Keratinocyte (primary cell): ENCODE measurements at regions not wholly inside any gene's neighbourhood (a gene's known extent, or its start where the extent isn't known, plus 50 kb on each side); places are given as distances from the start of the nearest gene placed in this dataset.

Experiments
- DNase-seq: peaks from one replicate; pipeline ENCODE4 v3.0.0-alpha.2; 2011; ENCODE audit warnings: low read depth, missing footprints, low spot score
- FAIRE-seq: peaks from 2 replicates; lab custom pipeline; 2011; peaks lifted over from hg19 to GRCh38; lab: Jason Lieb, UNC
- H2AFZ ChIP-seq: 2 replicates; pipeline ENCODE4 v1.6.0; 2012; ENCODE audit warnings: low read length, control low read depth, inconsistent platforms; ENCODE audit not compliant: control insufficient read depth
- H3K27ac ChIP-seq: 2 replicates; pipeline ENCODE4 v1.5.1; 2011; ENCODE audit warnings: low read length; ENCODE audit not compliant: control insufficient read depth, insufficient read depth
- H3K27me3 ChIP-seq: 3 replicates; pipeline ENCODE4 v1.6.0; 2011; ENCODE audit warnings: low read length; ENCODE audit not compliant: control insufficient read depth, insufficient read depth; ENCODE audit errors: extremely low read depth
- H3K36me3 ChIP-seq, 2 experiments: 2 replicates in 1 of 2; 3 replicates in 1 of 2; pipeline ENCODE4 v1.5.1; 2011; ENCODE audit warnings: low read length in 2 of 2, mild to moderate bottlenecking in 1 of 2; ENCODE audit not compliant: control insufficient read depth in 2 of 2, insufficient read depth in 2 of 2; ENCODE audit errors: extremely low read depth in 1 of 2
- H3K4me1 ChIP-seq: 3 replicates; pipeline ENCODE4 v1.5.1; 2011; ENCODE audit warnings: low read length; ENCODE audit not compliant: control insufficient read depth, insufficient read depth; ENCODE audit errors: extremely low read depth
- H3K4me2 ChIP-seq: 3 replicates; pipeline ENCODE4 v1.6.0; 2011; ENCODE audit warnings: low read depth, low read length; ENCODE audit not compliant: control insufficient read depth, insufficient read depth; ENCODE audit errors: extremely low read depth
- H3K4me3 ChIP-seq, 3 experiments: fragments of 200-600 bp in 1 of 3; sonication (generic) in 1 of 3; 2 replicates in 2 of 3; 3 replicates in 1 of 3; pipeline ENCODE4 v1.5.1; 2011 to 2016; ENCODE audit warnings: low read length in 3 of 3, mild to moderate bottlenecking in 3 of 3, control low read depth in 2 of 3, inconsistent platforms in 1 of 3, low read depth in 1 of 3, mixed read lengths in 1 of 3, mixed run types in 1 of 3, moderate library complexity in 1 of 3; ENCODE audit not compliant: control insufficient read depth in 2 of 3, insufficient read depth in 2 of 3; ENCODE audit errors: extremely low read depth in 1 of 3
- H3K79me2 ChIP-seq: 2 replicates; pipeline ENCODE4 v1.6.0; 2012; ENCODE audit warnings: low read length; ENCODE audit not compliant: control insufficient read depth, insufficient read depth
- H3K9ac ChIP-seq: 3 replicates; pipeline ENCODE4 v1.6.0; 2011; ENCODE audit warnings: low read length; ENCODE audit not compliant: control insufficient read depth, insufficient read depth; ENCODE audit errors: extremely low read depth
- H3K9me1 ChIP-seq: 3 replicates; pipeline ENCODE4 v1.6.0; 2011; ENCODE audit warnings: low read length; ENCODE audit not compliant: control insufficient read depth, insufficient read depth; ENCODE audit errors: extremely low read depth
- H3K9me3 ChIP-seq: 2 replicates; pipeline ENCODE4 v1.5.1; 2012; ENCODE audit warnings: low read depth, low read length; ENCODE audit not compliant: control insufficient read depth
- H4K20me1 ChIP-seq: 3 replicates; pipeline ENCODE4 v1.6.0; 2011; ENCODE audit warnings: low read length; ENCODE audit not compliant: control insufficient read depth, insufficient read depth; ENCODE audit errors: extremely low read depth
- CTCF ChIP-seq, 3 experiments: IDR thresholded peaks in 1 of 3; conservative IDR thresholded peaks in 1 of 3; optimal IDR thresholded peaks in 1 of 3; 2 replicates in 2 of 3; 3 replicates in 1 of 3; pipeline versions ENCODE3 to v1.5.1; 2011; ENCODE audit warnings: low read length in 3 of 3, mild to moderate bottlenecking in 3 of 3, moderate library complexity in 2 of 3, control low read depth in 1 of 3, inconsistent platforms in 1 of 3; ENCODE audit not compliant: insufficient read depth in 2 of 3; ENCODE audit errors: extremely low read depth in 1 of 3
- EZH2 ChIP-seq: IDR thresholded peaks from one replicate; pipeline ENCODE4 v1.6.1; 2012; ENCODE audit warnings: inconsistent platforms, mild to moderate bottlenecking, low read length, moderate library complexity
- dilution Hi-C: fragments of 300-500 bp; cut with MboI; formaldehyde crosslinking; loops from one replicate; pipeline ENCODE4 v1.7.0; 2020; ENCODE audit warnings: low sequenced_read_pairs; ENCODE audit not compliant: extremely low pct_ligation_motif_present

GRCh38 chr7:84546403-84546802 is 351.8 kb upstream of the SEMA3A start:
- H3K79me2 ChIP-seq = no peaks in the 10 kb centered on the region
- FAIRE-seq = no peak
- no peak for DNase-seq
- H4K20me1 ChIP-seq = no peaks in the 10 kb centered on the region
- no peaks in the 10 kb centered on the region for H3K9me1 ChIP-seq
- H3K36me3 ChIP-seq = no peaks in the 10 kb centered on the region
- no peak overlapping the region for H3K4me3 ChIP-seq
- no peak overlapping the region for H3K9ac ChIP-seq
- H2AFZ ChIP-seq = no peak overlapping the region
- H3K27ac ChIP-seq = no peak overlapping the region
- TF ChIP-seq CTCF (optimal IDR thresholded peaks at IDR 0.05 in 1 of 3, IDR thresholded peaks at IDR 0.05 in 1 of 3, conservative IDR thresholded peaks at IDR 0.05 in 1 of 3; ENCODE audit: extremely low read depth in 1 of 3, insufficient read depth in 2 of 3, low read length in 3 of 3) (no peak), EZH2 (no peak)
- H3K4me1 ChIP-seq = no peaks in the 10 kb centered on the region
- H3K27me3 ChIP-seq = no peaks in the 10 kb centered on the region
- H3K4me2 ChIP-seq = no peak overlapping the region
- H3K9me3 ChIP-seq = no peaks in the 10 kb centered on the region
- dilution Hi-C loops = no loop called here

GRCh38 chr7:84538268-84538667 is 343.7 kb upstream of the SEMA3A start:
- no peaks in the 10 kb centered on the region for H3K4me1 ChIP-seq
- no peaks in the 10 kb centered on the region for H3K36me3 ChIP-seq
- H3K79me2 ChIP-seq = no peaks in the 10 kb centered on the region
- no peak overlapping the region for H3K9ac ChIP-seq
- FAIRE-seq (no peak), DNase-seq (no peak)
- no peak overlapping the region for H2AFZ ChIP-seq
- no peaks in the 10 kb centered on the region for H3K27me3 ChIP-seq
- no peak for TF ChIP-seq EZH2
- no peak for TF ChIP-seq CTCF (optimal IDR thresholded peaks at IDR 0.05 in 1 of 3, IDR thresholded peaks at IDR 0.05 in 1 of 3, conservative IDR thresholded peaks at IDR 0.05 in 1 of 3; ENCODE audit: extremely low read depth in 1 of 3, insufficient read depth in 2 of 3, low read length in 3 of 3)
- dilution Hi-C loops = no loop called here
- H3K27ac ChIP-seq = no peak overlapping the region
- no peak overlapping the region for H3K4me2 ChIP-seq
- H3K9me3 ChIP-seq = no peaks in the 10 kb centered on the region
- no peaks in the 10 kb centered on the region for H4K20me1 ChIP-seq
- H3K4me3 ChIP-seq = no peak overlapping the region
- H3K9me1 ChIP-seq = no peaks in the 10 kb centered on the region
